Right ventricle myocardium inferior (tissue), 1 donor: ENCODE measurements at regions not wholly inside any gene's neighbourhood (a gene's known extent, or its start where the extent isn't known, plus 50 kb on each side); places are given as distances from the start of the nearest gene placed in this dataset.
"Not testable (repeated sequence)": the region's sequence is repeated elsewhere in the genome, so short reads cannot be mapped to it uniquely, and the experiment has no call there.

Experiments
- ATAC-seq: fragments of 200-7000 bp; cut with Tn5 transposase; one replicate; pipeline ENCODE4 v1.9.1; 2020; ENCODE audit warnings: mild to moderate bottlenecking, moderate library complexity
- DNase-seq: peaks from one replicate; pipeline ENCODE4 v3.0.0; 2021; ENCODE audit errors: missing footprints
- intact Hi-C: fragments of 100-400 bp; cut with DNase I; formaldehyde crosslinking; loops from one replicate; pipeline ENCODE4 v1.11.0; 2022
- donor health status: DM: no; HTN: yes; CAD: no; lungs with severe emphysema.

DNA sequence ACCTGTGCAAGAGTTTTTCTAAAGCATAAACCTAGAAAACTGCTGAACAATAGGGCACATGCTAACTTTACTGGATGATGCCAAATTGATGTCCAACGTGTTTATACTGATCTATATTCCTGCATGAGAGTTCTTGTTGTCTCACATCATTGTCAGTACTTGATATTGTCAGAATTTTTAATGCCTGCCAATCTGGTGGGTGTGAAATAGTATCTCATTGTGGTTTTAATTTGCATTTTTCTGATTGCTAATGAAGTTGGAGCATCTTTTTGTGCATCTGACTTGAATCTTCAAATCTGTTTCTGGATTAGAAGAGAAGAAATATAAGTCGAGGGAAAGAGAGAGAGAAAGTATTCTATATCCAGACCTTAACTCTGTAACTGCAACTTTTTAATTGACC, 309.8 kb upstream of the KIAA1217 start:
- DNase-seq = no peak
- intact Hi-C loops = no loop called here
- ATAC-seq = no peak

- intact Hi-C loops = no loop called here
- ATAC-seq (no peak), DNase-seq (no peak)
Observed at GRCh38 chr10:23910291-23910690, 298.6 kb upstream of the KIAA1217 start.

DNA sequence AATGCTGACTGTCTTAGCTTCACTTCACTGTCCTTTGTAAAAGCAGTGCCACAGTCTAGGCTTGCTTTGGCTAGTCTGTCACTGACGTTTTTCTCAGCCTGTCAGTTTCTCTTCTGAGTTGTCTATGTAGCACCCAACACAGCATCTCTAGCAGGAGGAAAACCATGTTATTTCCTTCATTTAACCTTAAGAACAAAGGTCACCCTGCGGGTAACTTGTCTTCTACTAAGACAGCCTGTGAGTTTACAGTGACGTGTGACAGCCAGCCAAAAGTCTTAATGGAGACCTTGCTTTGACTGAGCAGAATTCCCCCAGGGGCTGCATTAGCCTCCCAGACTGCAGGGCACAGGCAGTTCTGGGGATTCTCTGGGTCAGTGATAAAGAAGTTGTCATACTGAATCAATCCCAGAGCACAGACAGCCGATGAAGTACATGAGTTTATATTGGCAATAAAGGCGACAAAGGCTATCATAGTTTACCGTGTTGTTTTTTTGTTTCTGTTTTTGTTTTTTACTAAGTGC, 296.0 kb upstream of the KIAA1217 start:
- intact Hi-C loops = no loop called here
- DNase-seq (no peak), ATAC-seq (no peak)

DNA sequence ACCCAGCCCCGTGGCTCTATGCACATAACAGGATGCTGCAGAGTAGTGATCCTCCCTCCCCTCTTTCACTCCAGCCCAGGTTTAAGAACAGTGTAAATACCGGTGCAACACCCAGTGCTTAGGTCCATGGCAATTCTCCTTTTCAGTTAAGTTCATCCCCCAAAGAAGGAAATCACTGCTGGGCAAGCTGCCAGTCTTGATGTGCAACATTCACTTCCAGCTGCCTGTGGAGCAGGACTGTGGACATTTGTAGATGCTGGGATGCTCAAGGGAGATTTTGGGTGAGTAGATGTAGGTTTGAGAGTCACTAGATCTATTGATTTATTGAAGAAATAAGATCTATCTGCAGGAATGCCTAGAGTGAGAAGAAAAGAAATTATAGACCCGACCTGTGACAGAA, 294.3 kb upstream of the KIAA1217 start:
- intact Hi-C loops = no loop called here
- ATAC-seq = no peak
- no peak for DNase-seq

GRCh38 chr10:23917251-23917840, 291.6 kb upstream of the KIAA1217 start:
- intact Hi-C loops = no loop called here
- DNase-seq (no peak), ATAC-seq (no peak)

- no peak for DNase-seq
- ATAC-seq = peak; percentile 39
- intact Hi-C loops = no loop called here
Observed at GRCh38 chr10:23918090-23918723, 290.7 kb upstream of the KIAA1217 start.

DNA sequence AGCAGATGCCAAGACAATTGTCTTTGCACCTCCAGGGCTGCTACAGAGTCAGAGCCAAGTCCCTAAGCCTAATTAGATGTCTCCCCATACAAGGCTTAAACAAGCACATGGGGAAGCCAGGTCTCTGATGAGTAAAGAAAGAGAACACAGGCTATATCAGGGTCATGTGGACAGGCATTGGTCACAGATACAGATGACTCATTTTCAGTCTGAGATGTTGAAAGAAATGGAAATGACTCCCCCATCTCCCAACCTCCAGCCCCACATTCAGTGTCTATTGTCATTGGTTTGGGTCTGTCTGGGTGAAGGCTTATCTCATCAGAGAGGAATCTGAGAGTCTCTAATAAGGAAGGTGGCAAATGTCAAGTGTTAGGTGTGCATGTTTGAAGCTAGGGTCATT, 290.1 kb upstream of the KIAA1217 start:
- DNase-seq = no peak
- intact Hi-C loops = no loop called here
- ATAC-seq = no peak

DNA sequence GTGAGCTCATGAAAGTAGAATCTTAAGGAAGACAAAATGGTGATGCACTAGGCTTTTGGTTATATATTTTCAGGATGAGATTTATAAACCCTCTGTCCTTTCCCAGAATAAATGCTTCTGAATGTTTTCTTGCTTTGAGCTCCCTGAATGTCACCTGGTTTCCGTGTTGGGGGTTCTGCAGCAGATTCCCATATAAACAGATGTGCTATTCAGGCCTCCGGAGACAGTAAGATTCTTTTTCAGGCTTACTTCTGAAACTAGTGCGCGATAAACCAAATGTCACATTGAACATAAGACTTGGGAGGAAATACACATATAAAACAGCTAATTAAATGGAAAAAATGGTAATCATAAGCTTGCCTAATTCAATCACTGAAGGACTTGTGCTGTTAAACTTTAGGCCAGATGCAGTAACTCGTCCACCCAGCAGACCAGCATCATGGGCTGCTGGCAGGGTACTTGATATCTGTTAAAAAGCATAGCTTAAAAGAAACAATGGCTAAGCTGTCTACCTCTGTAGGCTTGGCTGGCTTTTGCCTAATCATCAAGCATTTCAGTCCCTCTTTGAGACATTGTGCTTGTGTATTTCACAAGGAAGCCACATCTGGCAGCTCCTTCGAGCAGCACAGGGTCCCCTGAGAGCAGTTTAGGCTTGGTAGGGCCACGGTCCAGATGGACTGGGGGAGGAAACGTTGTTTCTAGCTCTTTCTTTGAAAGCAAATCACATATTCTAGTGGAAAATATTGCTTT, 281.2 kb upstream of the KIAA1217 start:
- intact Hi-C loops = no loop called here
- ATAC-seq (no peak), DNase-seq (no peak)

DNA sequence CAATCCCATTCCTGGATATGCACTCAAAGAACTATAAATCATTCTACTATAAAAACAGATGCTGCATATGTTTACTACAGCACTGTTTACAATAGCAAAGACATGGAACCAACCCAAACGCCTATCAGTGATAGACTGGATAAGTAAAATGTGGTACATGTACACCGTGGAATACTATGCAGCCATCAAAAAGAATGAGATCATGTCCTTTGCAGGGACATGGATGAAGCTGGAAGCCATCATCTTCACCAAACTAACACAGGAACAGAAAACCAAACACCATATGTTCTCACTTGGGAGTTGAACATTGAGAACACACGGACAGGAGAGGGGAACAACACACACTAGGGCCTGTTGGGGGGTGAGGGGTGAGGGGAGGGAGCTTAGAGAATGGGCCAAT, 274.9 kb upstream of the KIAA1217 start:
- intact Hi-C loops, DNase-seq, ATAC-seq: not testable (repeated sequence)

DNA sequence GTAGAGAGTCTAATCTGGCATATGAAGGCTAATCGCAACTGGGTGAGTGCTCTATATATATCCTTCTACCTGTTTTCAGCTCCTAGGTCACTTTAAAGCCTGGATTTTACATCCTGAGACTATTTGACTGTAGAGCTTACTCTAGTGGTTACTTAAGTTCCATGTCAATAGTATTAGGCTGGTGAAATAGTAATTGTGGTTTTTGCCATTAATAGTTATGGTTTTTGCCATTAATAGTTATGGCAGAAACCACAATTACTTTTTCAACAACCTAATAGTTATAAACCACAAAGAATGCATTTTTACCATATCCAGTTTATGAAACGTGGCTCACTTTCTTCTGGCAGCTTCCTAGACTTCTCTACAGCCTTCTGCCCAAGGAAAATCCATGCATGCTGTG, 263.1 kb upstream of the KIAA1217 start:
- DNase-seq (no peak), ATAC-seq (no peak)
- intact Hi-C loops = no loop called here

DNA sequence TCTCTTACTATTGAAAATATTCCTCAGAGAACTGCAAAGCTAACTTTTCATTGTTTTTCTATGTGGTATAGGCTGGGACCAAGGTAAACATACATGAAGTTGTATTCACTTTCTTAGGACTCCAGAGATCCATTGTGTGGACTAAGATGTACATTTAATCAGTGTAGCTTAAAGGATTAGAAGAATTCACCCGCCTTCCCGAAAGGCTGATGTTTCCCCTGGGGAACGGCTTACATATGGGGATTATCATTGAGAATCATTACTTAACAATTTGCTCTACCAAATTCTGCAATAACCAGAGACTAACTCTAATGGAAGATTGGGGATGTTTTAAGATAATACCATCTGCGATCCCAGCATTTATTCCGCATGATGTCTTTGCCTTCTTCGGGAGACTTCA, 257.1 kb upstream of the KIAA1217 start:
- intact Hi-C loops = no loop called here
- no peak for ATAC-seq
- no peak for DNase-seq

DNA sequence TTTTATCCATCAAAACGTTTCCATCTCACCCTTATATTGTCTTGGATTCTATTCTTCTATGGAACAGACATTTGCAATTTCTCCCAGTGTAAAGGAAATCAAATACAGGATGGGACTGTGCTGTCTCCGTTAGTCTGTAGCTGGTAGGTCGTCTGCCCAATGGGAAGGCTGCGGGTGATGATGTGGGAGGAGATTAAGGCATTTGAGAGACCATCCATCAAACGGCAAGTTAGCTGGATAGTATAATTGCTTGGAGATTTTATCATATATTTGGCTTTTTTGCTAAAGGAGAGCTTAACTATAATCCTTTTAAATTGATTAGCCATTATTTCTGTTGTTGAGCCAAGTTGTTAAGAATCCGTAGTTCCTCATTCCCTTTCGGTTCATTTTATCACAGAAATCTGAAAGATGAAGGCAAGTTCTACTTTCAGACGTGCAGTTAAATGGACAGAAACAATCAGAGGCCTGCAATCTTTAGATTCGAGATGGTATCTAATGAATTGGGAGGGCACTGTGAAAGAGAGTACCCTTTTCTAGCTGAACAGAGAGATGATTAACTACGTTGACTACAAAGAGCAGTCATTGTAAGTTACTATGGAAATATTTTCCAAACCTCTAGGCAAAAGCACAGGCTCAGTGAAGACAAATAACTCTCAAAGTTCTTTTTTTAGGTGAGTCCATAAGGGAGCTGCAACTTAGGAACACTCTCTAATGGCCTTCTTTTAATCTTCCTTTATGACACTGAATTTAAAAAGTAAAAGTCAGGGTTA, 253.3 kb upstream of the KIAA1217 start:
- ATAC-seq = no peak
- intact Hi-C loops = no loop called here
- no peak for DNase-seq

GRCh38 chr10:23965123-23965522, 243.8 kb upstream of the KIAA1217 start:
- ATAC-seq = no peak
- no peak for DNase-seq
- intact Hi-C loops = no loop called here

DNA sequence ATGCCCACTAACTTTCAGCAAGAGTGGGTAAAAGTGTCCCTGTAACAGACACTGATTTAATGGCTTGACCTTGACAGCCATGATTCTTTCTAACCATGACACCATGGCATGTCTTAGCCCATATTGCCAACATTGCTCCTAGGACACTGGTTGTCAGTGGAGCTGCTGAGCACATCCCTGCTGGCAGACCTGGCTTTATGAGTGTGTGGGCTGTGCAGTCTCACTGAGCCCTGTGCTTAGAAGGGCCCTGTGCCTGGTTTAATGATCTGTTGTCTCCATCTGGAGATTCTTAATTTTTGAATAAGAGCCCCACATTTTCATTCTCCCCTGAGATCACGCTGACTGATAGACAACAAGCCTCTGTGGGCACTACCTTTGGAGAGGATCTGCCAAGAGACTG, 243.1 kb upstream of the KIAA1217 start:
- intact Hi-C loops = no loop called here
- no peak for ATAC-seq
- DNase-seq = no peak

- ATAC-seq (no peak), DNase-seq (no peak)
- intact Hi-C loops = no loop called here
Observed at GRCh38 chr10:23966504-23967051, 242.4 kb upstream of the KIAA1217 start.

- DNase-seq (no peak), ATAC-seq (no peak)
- intact Hi-C loops = no loop called here
Observed at GRCh38 chr10:23968301-23968700, 240.6 kb upstream of the KIAA1217 start.

GRCh38 chr10:23974746-23975272, 234.1 kb upstream of the KIAA1217 start:
- ATAC-seq = no peak
- intact Hi-C loops = no loop called here
- no peak for DNase-seq

- ATAC-seq (no peak), DNase-seq (no peak)
- intact Hi-C loops = no loop called here
Observed at GRCh38 chr10:23975431-23975830, 233.5 kb upstream of the KIAA1217 start.

DNA sequence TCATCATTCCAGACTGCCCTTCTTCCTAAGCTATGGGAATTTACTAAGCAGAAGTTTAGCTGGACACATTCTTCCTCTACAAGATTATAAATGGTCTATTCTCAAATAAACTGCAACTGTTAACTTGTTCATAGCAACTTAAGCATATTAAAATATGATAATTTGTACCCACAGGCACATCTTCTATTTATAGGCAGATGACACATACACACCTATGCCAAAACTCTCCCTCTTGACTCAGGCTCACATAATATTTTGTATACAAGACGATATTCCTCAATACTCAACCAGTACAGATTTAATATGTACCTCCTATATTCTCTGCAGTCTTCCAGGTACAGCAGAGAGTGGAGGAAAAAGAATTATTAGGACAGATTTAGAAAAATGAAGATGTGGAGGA, 232.7 kb upstream of the KIAA1217 start:
- intact Hi-C loops = no loop called here
- no peak for ATAC-seq
- DNase-seq = no peak
